Lower lobe of right lung (tissue), 2 donors: ENCODE measurements at regions not wholly inside any gene's neighbourhood (a gene's known extent, or its start where the extent isn't known, plus 50 kb on each side); places are given as distances from the start of the nearest gene placed in this dataset.

Experiments
- ATAC-seq, 2 donors: fragments of 200-7000 bp; cut with Tn5 transposase; one replicate each; pipeline ENCODE4 v1.9.1; 2020 to 2022; ENCODE audit warnings: mild to moderate bottlenecking in 2 of 2, moderate library complexity in 2 of 2
- DNase-seq: peaks from one replicate; pipeline ENCODE4 v3.0.0-alpha.2; 2020
- H3K27ac ChIP-seq: fragments of 200-600 bp; one replicate; pipeline ENCODE4 v1.8.0; 2022
- H3K27me3 ChIP-seq: fragments of 200-600 bp; one replicate; pipeline ENCODE4 v1.8.0; 2022; ENCODE audit warnings: low read depth
- H3K36me3 ChIP-seq: fragments of 200-600 bp; one replicate; pipeline ENCODE4 v1.8.0; 2022; ENCODE audit warnings: mild to moderate bottlenecking
- H3K4me1 ChIP-seq: fragments of 200-600 bp; one replicate; pipeline ENCODE4 v1.8.0; 2022
- H3K4me3 ChIP-seq: fragments of 200-600 bp; one replicate; pipeline ENCODE4 v1.8.0; 2022; ENCODE audit warnings: mild to moderate bottlenecking
- H3K9me3 ChIP-seq: fragments of 200-600 bp; one replicate; pipeline ENCODE4 v1.8.0; 2022
- CTCF ChIP-seq: fragments of 200-600 bp; IDR thresholded peaks from one replicate; pipeline ENCODE4 v1.8.0; 2022; ENCODE audit warnings: antibody characterized with exemption, mild to moderate bottlenecking
- intact Hi-C: fragments of 100-400 bp; cut with DNase I; formaldehyde crosslinking; loops from one replicate; pipeline ENCODE4 v1.11.0; 2022
- donor health status: DM: no; HTN: yes; CAD: no; lungs with severe emphysema.

DNA sequence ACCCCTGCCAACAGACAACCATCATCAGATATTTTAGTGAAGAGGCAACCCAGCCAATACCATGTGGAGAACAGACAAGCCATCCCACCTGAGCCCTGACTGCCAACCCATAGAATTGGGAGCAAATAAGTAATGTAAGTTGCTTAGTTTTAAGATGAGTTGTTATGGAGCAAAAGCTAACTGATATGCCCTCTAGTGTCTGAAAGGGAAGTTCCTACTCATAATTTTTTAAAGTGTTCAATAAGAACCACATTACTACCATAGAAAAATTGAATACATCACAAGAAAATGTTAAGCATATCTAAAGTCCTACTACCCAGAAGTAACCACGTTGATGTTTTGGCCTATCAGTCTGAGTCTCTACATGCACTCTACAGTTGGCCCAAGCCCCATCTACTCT is 50.8 kb upstream of the SLC36A4 start:
- H3K27me3 ChIP-seq: no peaks in the 10 kb centered on the region
- no peak overlapping the region for H3K27ac ChIP-seq
- H3K9me3 ChIP-seq: no peaks in the 10 kb centered on the region
- no peak overlapping the region for H3K4me3 ChIP-seq
- TF ChIP-seq CTCF: no peak
- H3K36me3 ChIP-seq: no peaks in the 10 kb centered on the region
- ATAC-seq (no peak), DNase-seq (no peak)
- H3K4me1 ChIP-seq: no peaks in the 10 kb centered on the region
- intact Hi-C loops: no loop called here

DNA sequence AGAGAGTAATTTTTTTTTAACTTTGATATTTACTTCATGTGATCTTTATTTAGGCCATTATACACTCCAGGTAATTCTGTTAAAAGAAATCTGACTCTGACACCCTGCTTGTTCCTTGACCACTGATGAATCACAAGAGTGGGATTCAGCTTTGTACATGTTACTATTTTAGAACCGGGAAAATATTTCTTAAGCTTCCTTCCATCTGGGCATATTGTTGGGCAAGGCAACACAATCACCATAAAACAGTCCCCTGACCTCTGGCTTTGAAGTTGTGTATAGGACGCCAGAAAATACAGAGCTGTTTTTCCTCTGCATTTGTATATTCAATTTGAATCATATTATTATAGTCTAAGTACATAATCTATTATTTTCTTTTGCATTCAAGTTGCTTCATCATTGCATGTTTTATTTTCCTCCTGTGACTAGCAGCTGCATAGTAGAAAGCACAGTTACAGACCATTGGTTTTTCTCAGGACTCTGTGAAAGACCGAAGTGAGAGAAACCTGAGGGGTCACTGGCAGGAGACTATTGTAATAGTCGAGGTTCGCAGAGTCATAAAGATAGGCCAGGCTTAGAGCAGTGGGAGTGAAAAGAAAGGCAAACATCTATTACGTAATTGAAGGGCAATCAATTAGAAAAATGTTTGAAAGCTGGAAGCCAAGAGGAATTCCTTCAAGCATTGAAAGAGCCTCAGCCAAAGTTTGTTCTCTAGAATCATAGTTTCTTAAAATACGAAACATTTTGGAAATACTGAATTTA is 51.8 kb upstream of the SLC36A4 start:
- DNase-seq (no peak), ATAC-seq (no peak)
- H3K27ac ChIP-seq: no peak overlapping the region
- intact Hi-C loops: no loop called here
- no peak overlapping the region for H3K4me3 ChIP-seq
- no peaks in the 10 kb centered on the region for H3K9me3 ChIP-seq
- H3K4me1 ChIP-seq: no peaks in the 10 kb centered on the region
- H3K27me3 ChIP-seq: no peaks in the 10 kb centered on the region
- no peaks in the 10 kb centered on the region for H3K36me3 ChIP-seq
- no peak for TF ChIP-seq CTCF

DNA sequence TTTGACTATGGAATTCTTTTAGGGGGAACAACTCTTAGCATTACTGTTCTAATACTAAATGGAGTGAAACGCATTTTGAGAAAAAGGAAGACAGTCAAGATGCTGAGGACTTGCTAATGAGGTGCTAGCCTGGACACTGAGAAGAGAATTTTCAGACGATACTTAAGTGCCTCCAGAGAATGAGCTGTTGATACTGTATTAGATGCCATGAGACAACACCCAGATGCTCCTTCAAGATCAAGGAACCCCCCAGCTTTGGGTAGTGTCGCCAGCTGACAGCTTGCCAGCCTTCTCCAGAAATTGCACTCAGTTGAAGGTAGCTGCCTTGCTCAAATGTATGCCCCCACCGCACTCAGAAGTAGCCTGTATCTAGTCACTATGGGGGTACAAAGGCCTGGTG is 52.5 kb upstream of the SLC36A4 start:
- Histone ChIP-seq H3K4me3 (no peak overlapping the region), H3K27me3 (no peaks in the 10 kb centered on the region), H3K4me1 (no peaks in the 10 kb centered on the region), H3K27ac (no peak overlapping the region), H3K36me3 (no peaks in the 10 kb centered on the region), H3K9me3 (no peaks in the 10 kb centered on the region)
- no peak for TF ChIP-seq CTCF
- ATAC-seq (no peak), DNase-seq (no peak)
- intact Hi-C loops: no loop called here

DNA sequence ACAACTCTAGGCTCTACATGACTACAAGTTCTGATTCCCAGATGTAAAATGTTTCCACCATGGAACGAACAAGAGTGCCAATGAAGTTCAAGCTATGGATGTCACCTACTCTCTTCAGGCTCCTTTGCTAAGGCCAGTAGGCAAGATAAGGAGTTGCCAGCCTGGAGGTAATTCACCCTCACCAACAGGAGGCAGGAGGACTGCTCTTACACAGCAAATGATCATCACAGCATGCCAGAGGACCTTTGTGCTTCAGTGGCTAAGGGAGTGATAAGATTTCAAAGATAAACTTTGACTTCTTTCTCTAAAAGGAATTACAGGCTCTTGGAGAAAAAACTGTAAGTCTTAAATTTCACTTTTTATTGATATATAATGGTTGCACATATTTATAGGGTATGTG is 54.1 kb upstream of the SLC36A4 start:
- TF ChIP-seq CTCF: no peak
- no peak for ATAC-seq
- Histone ChIP-seq H3K4me1 (no peaks in the 10 kb centered on the region), H3K36me3 (no peaks in the 10 kb centered on the region), H3K9me3 (no peaks in the 10 kb centered on the region), H3K27ac (no peak overlapping the region), H3K4me3 (no peak overlapping the region), H3K27me3 (no peaks in the 10 kb centered on the region)
- DNase-seq: no peak
- intact Hi-C loops: no loop called here

DNA sequence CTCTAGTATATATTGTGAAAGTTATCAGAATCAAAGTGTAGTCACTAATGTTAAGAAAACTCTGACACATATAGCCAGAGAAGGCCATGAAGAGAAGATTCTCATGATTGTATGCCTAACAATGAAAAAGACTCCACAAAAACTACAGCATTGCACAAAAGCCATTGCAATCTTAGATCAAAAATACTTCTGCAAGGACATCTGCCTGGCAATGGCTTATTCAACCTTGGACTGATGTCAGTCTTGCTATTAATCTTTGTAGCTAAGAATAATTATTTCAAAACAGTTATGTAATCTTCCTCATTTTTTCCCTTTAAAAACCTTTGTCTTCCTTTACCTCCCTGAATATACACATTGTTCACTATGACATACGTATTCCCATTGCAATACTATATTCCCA is 55.3 kb upstream of the SLC36A4 start:
- ATAC-seq (no peak), DNase-seq (no peak)
- no peaks in the 10 kb centered on the region for H3K36me3 ChIP-seq
- TF ChIP-seq CTCF: no peak
- H3K4me3 ChIP-seq: no peak overlapping the region
- intact Hi-C loops: no loop called here
- no peaks in the 10 kb centered on the region for H3K27me3 ChIP-seq
- no peaks in the 10 kb centered on the region for H3K9me3 ChIP-seq
- no peaks in the 10 kb centered on the region for H3K4me1 ChIP-seq
- H3K27ac ChIP-seq: no peak overlapping the region
